Hypothalamus (tissue), 51 donors: ENCODE measurements at regions not wholly inside any gene's neighbourhood (a gene's known extent, or its start where the extent isn't known, plus 50 kb on each side); places are given as distances from the start of the nearest gene placed in this dataset.
"Not testable (repeated sequence)": the region's sequence is repeated elsewhere in the genome, so short reads cannot be mapped to it uniquely, and the experiment has no call there.

ENCODE experiments used
- DNase-seq, 51 donors: peaks; one replicate each; lab custom pipeline; 2025; lab: John Stamatoyannopoulos, UW

DNA sequence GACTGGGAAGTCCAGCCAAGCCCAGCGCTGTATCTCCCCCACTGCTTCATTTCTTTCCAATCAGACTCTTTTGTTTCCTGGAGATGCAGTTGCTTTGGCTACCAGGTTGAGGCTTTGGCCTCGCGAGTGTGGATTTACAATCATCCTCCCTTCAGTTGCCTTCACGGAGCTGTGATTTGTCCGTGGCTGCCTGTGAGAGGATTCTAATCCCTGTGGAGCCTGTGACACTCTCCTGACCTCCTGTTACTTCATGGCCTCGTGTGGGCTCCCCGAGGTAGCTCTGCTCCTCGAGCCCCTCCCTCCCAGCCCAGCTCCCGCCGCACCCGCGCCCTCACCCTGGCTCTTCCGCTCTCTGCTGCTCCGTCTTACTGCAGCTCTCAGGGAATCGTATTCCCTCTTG lies 107.2 kb upstream of the STC2 start:
- DNase-seq, result peak in 1 of 51 donors; percentile 17

DNA sequence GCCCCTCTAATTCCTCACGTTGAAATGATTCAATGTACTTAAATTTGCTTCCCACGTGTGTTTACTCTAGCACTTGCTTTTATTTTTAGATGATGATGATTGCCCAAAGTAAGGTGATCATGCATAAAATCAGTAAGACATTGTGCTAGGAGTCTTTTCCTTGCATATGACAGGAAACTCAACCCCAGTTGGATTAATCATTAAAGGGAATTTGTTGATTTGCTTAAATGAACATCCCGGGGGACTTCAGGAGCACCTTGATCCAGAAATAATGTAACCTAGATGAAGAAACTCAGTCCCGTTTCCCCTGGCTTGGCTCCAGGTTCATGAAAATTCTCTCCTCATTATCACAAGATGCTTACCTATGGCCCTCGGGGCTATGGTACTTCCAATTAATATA lies 106.1 kb upstream of the STC2 start:
- DNase-seq, result no peak

DNA sequence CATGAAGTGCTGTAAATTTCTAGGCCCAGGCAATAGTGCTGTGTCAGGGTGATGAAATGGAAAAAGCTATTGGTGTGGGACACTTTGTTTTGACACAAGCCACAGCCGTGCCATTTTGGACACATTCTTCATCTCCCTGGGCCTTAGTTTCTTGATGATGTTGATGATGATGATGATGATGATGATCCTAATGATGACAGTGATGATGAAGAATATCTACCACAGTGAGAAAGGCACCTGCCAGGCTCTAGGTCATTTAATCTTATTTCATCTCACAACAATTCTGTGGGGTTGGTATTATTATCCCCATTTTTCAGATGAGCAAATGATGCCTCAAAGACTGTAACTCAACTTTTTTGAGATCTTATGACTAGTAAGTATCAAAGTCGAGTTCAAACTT lies 102.2 kb upstream of the STC2 start:
- no peak for DNase-seq

DNA sequence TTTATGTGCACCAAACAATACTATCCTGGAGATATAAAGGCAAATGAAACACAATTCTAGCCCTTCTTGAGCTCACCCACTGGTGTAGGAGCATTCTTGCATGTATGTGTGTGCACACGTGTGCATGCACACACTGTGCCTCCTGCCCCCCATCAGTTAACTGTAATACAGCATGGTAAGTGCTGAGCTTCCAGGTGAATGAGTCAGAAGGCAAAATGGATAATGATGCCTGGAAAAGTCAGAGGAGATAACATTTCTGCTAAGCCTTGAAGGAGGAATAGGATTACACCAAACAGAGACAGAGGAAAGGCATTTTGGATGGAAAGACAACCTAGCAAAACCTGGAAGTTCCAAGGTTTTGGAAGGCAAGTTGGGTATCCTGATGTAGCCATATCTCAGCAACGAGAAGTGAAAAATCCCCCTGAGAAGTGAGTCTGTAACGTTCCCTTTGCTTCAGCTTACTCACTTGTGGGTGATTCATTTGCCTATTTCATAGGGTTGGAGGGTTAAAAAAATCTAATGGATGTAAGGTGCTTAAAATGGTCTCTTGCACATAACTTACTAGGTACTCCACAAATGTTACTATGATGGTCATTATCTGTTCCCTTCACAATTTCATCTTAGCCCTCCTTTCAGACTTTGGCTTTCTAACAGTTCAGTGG lies 101.4 kb upstream of the STC2 start:
- DNase-seq, result no peak

DNA sequence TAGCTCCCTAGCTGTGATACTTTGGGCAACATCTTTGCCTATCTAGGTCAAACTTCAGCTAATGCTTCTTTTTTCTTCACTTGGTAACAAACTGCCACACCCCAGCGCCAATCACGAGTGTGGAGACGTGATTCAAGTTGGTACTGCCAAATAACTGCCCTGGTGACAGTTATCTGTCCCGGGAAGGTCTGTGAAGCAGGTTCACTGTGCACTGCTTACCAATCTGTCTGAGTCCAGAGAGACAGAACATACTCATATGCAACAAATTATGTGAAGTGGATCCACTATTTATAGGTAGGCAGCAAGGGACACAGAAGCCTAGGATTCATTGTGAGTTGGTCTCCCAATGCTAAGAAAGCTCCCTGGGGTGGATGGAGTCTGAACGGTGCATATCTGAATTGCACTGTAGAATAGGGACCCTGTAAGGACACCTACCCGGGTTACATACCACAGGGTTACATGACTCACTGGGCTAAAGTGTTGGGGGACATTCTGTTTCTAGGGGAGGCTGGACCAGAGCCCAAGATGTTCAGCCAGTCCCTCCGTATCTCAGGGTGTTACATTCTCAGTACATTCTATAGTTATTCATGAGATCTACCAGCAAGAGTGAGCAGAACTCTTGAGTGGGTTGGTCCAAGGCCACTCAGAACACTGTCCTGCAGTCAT lies 95.4 kb upstream of the STC2 start:
- DNase-seq, result no peak

DNA sequence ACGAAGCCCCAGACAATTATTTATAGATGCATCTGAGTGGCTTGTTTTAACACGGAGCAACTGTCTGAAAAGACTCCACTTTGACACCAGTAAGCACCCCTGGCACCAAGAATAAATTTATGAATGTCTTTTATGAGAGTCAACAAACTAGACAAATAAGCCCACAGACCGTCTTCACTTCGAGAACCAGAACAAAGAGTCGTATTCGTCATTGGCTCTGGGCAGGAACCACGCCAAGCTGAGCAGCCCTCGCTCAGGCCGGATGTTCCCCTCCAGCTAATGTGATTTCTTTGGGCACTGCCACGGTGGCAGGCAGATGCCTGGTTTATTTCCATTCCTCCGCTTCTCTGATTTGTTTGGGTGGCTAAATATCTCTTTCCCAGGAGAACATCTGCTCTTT lies 91.9 kb upstream of the STC2 start:
- DNase-seq, result peak in 17 of 51 donors; percentile 3 to 58 (median 18)

DNA sequence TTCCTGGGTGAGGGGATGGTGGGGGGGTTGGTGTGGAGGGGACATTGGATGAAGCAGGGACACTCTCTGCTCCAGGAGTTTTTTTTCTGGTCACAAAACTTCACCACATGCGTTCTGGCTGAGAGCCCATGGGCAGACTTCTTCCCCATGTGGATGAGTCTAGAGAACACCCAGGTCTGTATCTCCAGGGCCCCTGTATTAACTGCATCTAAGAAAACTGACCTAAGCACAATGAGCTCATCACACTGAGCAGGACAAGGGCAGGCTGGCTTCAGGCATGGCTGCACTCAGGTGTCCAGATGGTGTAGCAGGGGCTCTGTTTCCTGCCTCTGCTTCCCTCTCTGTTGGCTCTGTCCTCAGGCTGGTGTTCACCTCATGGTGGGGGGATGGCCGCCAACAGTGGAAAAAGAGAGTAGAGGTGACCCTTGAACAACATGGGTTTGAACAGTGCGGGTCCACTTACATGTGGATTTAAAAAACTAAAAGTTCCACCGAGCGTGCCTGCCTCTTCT lies 85.3 kb upstream of the STC2 start:
- no peak for DNase-seq

DNA sequence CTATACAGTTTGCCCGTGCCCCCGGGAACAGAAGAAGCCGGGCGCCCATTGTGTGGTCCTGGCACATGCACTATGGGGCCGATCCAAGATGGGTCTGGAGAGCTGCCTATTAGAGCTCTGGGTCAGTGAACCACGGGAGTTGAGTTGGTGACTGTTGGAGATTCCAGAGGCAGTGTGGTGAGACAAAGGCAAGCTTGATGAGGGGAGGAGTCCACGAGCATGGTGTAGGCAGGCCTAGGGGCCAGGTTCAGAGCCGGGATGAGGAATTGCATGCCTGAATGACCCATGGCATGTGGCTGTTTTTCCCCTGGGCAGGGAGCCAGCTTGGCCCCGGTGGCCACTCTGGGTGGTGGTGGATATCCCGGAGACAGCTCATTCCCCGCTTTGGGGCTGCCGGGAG lies 84.4 kb upstream of the STC2 start:
- DNase-seq, result peak in 24 of 51 donors; percentile 9 to 57 (median 31)

DNA sequence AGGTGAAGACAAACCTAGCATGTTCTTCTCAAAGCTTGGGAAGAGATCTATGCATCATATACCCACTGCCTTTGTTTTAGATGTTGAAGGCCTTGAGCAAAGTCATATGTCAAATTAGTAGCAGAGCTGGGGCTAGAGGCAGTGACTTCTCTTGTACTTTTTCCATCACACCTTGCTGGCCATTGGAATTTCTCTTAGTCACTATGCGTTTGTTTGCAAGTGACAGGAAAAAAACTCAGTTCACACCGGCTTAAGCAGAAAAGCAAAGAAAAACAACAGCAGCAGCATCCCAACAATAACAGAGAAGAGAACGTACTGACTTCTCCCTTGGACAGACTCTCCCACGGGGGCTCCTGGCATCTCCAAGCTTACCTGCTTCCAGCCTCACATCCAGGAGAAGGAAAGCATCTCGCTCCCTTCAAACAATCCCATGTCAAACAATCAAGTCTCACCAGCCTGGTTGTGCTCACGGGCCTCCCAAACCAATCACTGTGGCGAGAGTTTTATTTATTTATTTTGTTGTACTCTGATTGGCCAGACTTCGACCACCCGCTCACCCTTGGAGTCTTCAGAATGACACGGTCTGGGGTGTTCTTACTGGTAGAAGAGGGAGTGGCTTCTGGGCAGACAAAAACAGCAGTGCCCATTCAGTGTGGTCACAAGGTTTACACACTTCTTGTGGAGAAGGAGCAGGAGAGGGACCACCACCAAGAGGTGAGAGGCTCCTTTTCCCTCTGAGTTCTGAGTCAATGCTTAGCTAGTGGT lies 83.8 kb upstream of the STC2 start:
- peak in 1 of 51 donors; percentile 48 for DNase-seq

DNA sequence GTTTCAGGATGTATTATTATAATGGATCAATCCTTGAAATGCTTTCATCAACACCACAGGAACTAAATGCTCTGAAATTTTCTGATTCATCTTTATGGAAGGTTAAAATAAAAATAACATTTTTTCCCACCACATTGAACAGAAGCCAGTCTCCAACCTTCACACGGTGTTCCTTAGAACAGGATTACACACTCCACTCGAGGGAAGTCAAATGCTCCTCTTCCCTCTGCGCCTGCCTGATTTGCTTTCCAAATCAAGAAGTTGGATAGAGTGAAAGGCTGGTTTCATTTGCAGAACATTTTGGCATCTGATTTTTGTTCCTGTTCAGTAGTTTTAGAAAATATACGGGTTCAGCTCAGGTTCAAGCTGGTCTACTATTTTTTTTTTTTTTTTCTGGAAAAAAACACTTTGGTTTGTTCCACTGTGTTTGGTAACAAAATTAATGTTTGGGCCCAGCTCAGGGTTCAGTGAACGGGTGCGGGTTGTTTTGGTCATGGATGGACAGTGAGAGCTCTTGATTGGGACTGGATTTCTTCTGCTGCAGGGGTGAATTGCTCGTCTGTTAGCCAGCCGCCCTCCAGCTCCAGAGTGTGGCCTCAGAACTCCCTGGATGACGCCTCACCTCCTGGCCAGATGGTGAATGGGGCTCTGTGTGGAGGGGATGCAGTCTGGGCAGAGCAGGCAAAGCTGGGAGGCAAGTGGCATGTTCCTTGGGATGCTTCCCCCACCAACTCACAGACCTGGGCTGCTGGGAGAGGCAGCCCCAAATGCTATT lies 82.4 kb upstream of the STC2 start:
- DNase-seq, result peak in 1 of 51 donors; percentile 7

DNA sequence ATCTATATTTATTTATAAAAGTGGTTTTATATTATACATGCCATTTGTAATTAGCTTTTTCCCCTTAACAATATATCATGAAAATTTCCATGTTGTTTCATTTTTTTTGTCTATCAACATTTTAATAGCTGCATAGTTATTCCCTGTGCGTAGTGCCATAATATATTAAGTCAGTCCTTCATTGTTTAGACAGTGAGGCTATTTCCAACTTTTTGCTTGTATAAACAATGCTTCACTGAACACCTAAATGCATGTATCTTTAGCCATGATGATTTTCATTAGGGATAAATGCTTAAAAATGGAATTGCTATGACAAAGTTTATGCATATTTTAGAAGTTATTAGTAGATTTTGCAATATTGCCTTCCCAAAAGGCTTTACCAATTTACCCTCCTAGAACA lies 80.7 kb upstream of the STC2 start:
- DNase-seq, result no peak

DNA sequence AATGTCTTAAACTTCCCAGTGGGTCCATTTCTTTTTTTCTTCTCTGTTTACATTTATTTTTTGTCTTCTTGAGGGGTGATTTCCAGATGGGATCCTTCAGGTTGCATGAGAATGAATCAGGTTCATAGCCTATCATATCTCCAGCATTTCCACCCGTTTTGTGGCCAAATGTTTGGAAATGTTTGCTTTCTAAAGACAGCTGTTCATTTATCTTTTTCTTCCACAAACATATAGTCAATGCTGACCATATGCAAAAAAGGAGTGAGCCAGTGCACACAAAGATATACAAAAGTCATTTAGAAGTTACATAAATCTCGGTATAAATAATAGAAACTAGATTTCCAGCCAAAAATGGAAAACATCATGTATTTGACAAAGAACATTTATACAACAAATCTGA lies 71.6 kb upstream of the STC2 start:
- no peak for DNase-seq

DNA sequence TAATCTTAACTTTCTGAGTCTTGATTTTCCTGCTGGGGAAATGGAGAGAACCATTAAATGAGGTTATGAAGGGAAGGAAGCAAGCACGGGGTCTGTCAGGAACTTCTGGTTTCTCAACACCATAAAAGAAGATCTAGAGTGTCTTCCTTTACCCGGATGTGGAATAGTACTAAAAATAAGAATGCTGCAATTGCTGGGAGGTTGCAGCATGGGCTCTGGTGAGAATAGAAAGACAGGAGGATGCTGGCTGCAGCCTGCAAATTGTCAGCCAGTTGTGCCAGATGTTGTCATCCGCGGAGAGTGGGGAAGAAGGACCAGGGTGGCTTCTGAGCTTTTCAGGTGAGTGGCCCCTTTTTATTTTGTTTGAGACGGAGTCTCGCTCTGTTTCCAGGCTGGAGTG lies 69.3 kb upstream of the STC2 start:
- DNase-seq, result peak in 2 of 51 donors; percentile 3 to 9

DNA sequence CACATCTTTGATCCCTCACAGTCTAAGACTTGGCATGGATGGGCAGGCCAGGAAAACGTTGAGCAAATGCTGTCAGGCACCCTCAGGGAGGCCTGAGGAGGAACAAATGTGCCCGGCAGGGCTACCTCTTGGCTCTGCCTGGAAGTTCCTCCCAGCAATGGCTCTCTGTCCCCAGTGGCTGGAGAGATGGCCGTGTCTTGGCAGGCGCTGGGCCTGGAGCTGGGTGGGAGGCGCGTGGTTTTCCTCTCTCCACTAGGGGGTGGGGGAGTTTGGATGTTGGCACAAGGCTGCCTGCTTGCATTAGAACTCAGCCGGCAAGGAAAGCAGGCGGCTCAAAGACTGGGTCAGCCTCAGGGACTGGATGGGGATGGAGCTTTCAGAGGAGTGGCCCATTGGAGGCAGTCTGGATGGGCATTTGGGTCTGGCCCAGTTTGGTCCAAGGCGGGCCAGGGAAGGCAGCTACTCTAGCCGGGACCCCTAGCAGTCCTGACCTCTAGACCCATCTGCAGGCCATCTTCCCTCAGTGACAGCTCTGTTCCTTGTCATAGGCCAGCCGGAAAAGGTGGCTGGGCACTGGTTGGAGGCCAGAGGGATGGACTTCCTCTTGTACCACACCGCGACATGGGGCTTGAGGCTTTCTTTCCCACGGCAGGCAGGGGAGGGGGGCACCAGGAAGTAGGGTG lies 68.2 kb upstream of the STC2 start:
- peak in 33 of 51 donors; percentile 9 to 66 (median 30) for DNase-seq

DNA sequence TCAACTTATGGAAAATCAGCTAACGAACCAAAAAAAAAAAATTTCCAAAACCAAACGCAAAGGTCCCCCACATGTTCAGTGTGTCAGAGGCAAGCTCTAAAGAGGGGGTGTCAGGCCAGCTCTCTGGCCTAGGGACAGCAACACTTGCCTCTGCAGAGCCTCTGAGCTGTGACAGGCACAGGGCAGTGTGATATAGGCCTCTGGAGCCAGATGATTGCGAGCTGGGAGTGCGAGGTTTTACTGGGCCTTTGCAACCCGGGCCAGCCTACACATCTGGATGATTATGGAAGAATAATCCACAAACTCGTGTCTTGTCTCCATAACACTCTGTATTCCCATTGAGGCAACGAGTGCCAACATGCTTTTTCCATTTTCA lies 67.7 kb upstream of the STC2 start:
- DNase-seq, result no peak

DNA sequence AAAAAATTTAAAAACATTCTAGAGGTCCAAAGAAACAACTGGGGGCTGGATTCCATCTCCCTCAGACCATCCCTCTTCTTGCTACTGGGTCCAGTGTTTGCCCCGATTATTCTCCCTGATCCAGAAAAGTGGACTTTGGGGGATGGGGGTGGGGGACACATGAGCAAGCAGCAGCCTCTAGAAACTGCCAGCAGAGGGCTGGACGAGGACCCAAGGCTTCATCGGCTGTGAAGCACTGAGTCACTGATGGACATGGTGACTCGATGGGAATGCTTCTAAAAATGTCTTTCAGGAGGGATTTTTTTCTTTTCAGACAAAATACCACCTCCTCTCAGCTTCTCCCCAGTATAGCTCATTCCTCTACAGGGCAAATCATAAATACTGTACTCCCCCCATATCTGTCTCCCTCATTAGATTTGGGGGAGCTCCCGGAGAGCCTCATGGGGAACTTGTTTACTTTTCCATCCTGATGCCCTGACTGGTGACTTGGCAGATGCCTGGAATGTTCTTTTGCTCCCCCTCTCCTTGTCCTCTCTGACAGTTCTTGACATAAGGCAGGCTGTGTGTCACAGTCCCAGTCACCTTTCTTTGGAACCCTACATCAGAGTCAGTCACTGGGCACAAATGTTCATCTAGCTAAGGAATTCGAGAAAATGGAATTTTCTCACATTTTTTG lies 67.2 kb upstream of the STC2 start:
- peak in 3 of 51 donors; percentile 1 to 26 (median 1) for DNase-seq

DNA sequence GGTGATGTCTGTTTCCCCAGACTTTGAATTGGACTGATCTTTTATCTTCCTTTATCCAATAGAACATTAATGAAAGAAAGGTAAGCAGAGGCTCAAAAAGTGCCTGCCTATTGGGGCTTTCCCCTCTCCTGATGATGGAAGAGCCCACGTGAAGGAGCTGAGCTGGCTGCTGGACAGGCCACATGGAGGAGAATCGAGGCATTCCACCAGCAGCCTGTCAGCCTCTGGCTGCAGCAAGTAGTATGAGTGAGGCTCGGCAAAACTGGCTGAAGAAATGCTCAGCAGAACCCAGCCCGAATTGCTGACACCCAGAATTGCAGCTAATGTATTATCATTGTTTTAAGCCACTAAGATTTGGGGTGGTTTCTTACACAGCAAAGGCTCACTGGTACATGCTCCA lies 66.5 kb upstream of the STC2 start:
- no peak for DNase-seq

DNA sequence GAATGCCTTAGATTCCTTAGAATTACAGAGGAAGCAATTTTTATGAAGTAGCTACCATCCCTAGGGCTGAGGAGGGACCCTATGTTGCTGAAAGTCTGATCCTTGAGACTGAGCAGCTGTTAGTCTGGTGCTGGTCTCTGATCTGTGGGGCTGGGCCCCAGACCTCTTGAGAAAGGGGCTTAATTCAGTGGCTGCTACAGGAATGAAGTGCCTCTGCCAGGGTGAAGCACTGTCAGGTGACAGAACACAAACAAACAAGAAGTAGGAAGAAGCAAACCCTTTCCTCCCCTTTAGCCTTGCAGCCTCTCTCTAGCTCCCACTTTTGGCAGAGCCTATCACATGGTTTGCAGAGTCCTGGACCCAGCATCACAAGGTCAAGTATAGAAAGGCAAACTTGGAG lies 64.0 kb upstream of the STC2 start:
- DNase-seq, result no peak

DNA sequence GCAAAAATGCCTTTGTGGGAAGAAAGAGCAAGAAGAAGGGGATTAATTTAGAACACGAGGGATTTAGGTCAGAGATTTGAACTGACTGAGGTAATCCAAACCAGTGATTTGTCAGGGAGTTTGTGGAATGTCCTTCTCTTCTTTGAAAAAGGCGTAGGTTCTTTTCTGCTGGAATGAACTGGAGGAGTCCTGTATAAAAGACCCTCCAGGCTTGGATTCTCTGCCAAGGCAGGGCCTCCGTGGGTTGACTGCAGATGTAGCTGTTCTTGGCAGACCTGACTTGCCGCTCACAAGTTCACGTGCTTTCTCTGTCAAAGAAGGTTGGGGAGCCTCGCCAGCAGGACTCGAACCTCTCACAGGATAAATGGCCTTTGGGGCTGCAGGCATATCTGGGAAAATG lies 62.8 kb upstream of the STC2 start:
- DNase-seq, result peak in 32 of 51 donors; percentile 1 to 76 (median 42)

DNA sequence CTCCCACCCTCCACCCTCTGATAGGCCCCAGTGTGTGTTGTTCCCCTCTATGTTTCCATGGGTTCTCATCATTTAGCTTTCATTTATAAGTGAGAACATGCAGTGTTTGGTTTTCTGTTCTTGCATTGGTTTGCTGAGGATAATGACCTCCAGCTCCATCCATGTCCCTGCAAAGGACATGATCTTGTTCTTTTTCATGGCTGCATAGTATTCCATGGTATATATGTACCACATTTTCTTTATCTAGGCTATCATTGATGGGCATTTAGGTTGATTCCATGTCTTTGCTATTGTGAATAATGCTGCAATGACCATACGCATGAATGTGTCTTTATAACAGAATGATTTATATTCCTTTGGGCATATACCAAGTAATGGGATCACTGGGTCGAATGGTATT lies 59.1 kb upstream of the STC2 start:
- DNase-seq, result not testable (repeated sequence)
